Esophagus muscularis mucosa (tissue), 3 donors: ENCODE measurements at regions not wholly inside any gene's neighbourhood (a gene's known extent, or its start where the extent isn't known, plus 50 kb on each side); places are given as distances from the start of the nearest gene placed in this dataset.

Experiments used
- CTCF ChIP-seq, 3 experiments: fragments of 200-600 bp in 2 of 3; fragments of 450-650 bp in 1 of 3; sonication (generic) in 2 of 3; IDR thresholded peaks; one replicate each; pipeline ENCODE4 v1.5.1; 2017 to 2019; ENCODE audit warnings: antibody characterized with exemption in 3 of 3, mild to moderate bottlenecking in 2 of 3, moderate library complexity in 1 of 3
- POLR2A ChIP-seq: fragments of 450-650 bp; IDR thresholded peaks from one replicate; pipeline ENCODE4 v1.6.1; 2017; ENCODE audit warnings: antibody characterized with exemption, moderate library complexity, mild to moderate bottlenecking, low read depth

GRCh38 chr5:62684310-62684709 is 105.7 kb downstream of the LRRC70 start:
- TF ChIP-seq CTCF (IDR thresholded peaks at IDR 0.05), result no peak
- TF ChIP-seq POLR2A, result no peak
